NOMO-1 (cell line): ENCODE measurements at regions not wholly inside any gene's neighbourhood (a gene's known extent, or its start where the extent isn't known, plus 50 kb on each side); places are given as distances from the start of the nearest gene placed in this dataset.
"Not testable (repeated sequence)": the region's sequence is repeated elsewhere in the genome, so short reads cannot be mapped to it uniquely, and the experiment has no call there.

Experiments
- DNase-seq, 2 experiments: peaks; one replicate each; lab custom pipeline; 2025; ENCODE audit not compliant: unreplicated experiment in 2 of 2; lab: John Stamatoyannopoulos, UW

- no peak for DNase-seq
These were observed 151.1 kb upstream of the PKP2 start for GRCh38 chr12:33047666-33048065.

GRCh38 chr12:33044447-33044846 lies 147.9 kb upstream of the PKP2 start:
- DNase-seq = no peak

- DNase-seq = no peak
These were observed 145.0 kb upstream of the PKP2 start for GRCh38 chr12:33041562-33041961.

GRCh38 chr12:33033999-33034398 lies 137.4 kb upstream of the PKP2 start:
- not testable (repeated sequence) for DNase-seq

- DNase-seq = no peak
These were observed 130.2 kb upstream of the PKP2 start for GRCh38 chr12:33026791-33027190.

GRCh38 chr12:33022724-33023123 lies 126.1 kb upstream of the PKP2 start:
- not testable (repeated sequence) for DNase-seq

- DNase-seq = not testable (repeated sequence)
These were observed 120.5 kb upstream of the PKP2 start for GRCh38 chr12:33017029-33017428.

- no peak for DNase-seq
These were observed 115.6 kb upstream of the PKP2 start for GRCh38 chr12:33012226-33012625.

GRCh38 chr12:33006106-33006505 lies 109.5 kb upstream of the PKP2 start:
- DNase-seq = no peak

- no peak for DNase-seq
These were observed 103.4 kb upstream of the PKP2 start for GRCh38 chr12:33000016-33000415.

- DNase-seq = no peak
These were observed 100.9 kb upstream of the PKP2 start for GRCh38 chr12:32997471-32997870.

GRCh38 chr12:32995623-32996022 lies 99.0 kb upstream of the PKP2 start:
- no peak for DNase-seq

GRCh38 chr12:32993404-32993803 lies 96.8 kb upstream of the PKP2 start:
- DNase-seq = no peak

GRCh38 chr12:32989705-32990104 lies 93.1 kb upstream of the PKP2 start:
- no peak for DNase-seq

GRCh38 chr12:32988982-32989381 lies 92.4 kb upstream of the PKP2 start:
- DNase-seq = no peak

GRCh38 chr12:32987512-32987911 lies 90.9 kb upstream of the PKP2 start:
- DNase-seq = no peak

- peak; percentile 0 to 2 for DNase-seq
These were observed 87.4 kb upstream of the PKP2 start for GRCh38 chr12:32983968-32984367.

GRCh38 chr12:32983332-32983731 lies 86.8 kb upstream of the PKP2 start:
- no peak for DNase-seq

- DNase-seq = no peak
These were observed 84.6 kb upstream of the PKP2 start for GRCh38 chr12:32981139-32981538.

- DNase-seq = no peak
These were observed 78.5 kb upstream of the PKP2 start for GRCh38 chr12:32975122-32975521.

- DNase-seq = no peak
These were observed 74.0 kb upstream of the PKP2 start for GRCh38 chr12:32970465-32971110.

GRCh38 chr12:32964981-32965585 lies 68.5 kb upstream of the PKP2 start:
- no peak for DNase-seq

- DNase-seq = not testable (repeated sequence)
These were observed 59.8 kb upstream of the PKP2 start for GRCh38 chr12:32956418-32956817.
